Esophagus muscularis mucosa (tissue), 4 donors: ENCODE measurements at regions not wholly inside any gene's neighbourhood (a gene's known extent, or its start where the extent isn't known, plus 50 kb on each side); places are given as distances from the start of the nearest gene placed in this dataset.

Experiments used
- CTCF ChIP-seq, 3 experiments: fragments of 200-600 bp in 2 of 3; fragments of 450-650 bp in 1 of 3; sonication (generic) in 2 of 3; IDR thresholded peaks; one replicate each; pipeline ENCODE4 v1.5.1; 2017 to 2019; ENCODE audit warnings: antibody characterized with exemption in 3 of 3, mild to moderate bottlenecking in 2 of 3, moderate library complexity in 1 of 3
- EP300 ChIP-seq: sonication (generic); formaldehyde crosslinking; IDR thresholded peaks from one replicate; pipeline ENCODE4 v1.6.1; 2017; ENCODE audit warnings: antibody characterized with exemption
- POLR2AphosphoS5 ChIP-seq, 2 donors: sonication (generic); formaldehyde crosslinking; IDR thresholded peaks; one replicate each; pipeline ENCODE4 v1.6.1; 2017; ENCODE audit warnings: antibody characterized with exemption in 2 of 2

- TF ChIP-seq POLR2AphosphoS5 (IDR thresholded peaks at IDR 0.05) (no peak), EP300 (no peak), CTCF (IDR thresholded peaks at IDR 0.05) (no peak)
Observed at GRCh38 chr2:52765735-52766134, 1001.9 kb upstream of the CHAC2 start.
